Kidney epithelial cell (primary cell): ENCODE measurements at regions not wholly inside any gene's neighbourhood (a gene's known extent, or its start where the extent isn't known, plus 50 kb on each side); places are given as distances from the start of the nearest gene placed in this dataset.

Source experiments
- DNase-seq: peaks from one replicate; pipeline ENCODE4 v3.0.0-alpha.2; 2010; ENCODE audit warnings: low read depth
- H3K27me3 ChIP-seq: 2 replicates; pipeline ENCODE4 v1.6.0; 2011; ENCODE audit warnings: low read length; ENCODE audit not compliant: control insufficient read depth, insufficient read depth
- H3K36me3 ChIP-seq: 2 replicates; pipeline ENCODE4 v1.5.1; 2011; ENCODE audit warnings: low read length; ENCODE audit not compliant: control insufficient read depth, insufficient read depth
- H3K4me3 ChIP-seq: 2 replicates; pipeline ENCODE4 v1.5.1; 2011; ENCODE audit warnings: low read depth, mild to moderate bottlenecking, control low read depth, low read length
- CTCF ChIP-seq: IDR thresholded peaks from 2 replicates; pipeline ENCODE4 v1.5.1; 2011; ENCODE audit warnings: mild to moderate bottlenecking, moderate library complexity, low read length, control low read depth, inconsistent platforms; ENCODE audit not compliant: insufficient read depth, poor library complexity, severe bottlenecking

- Histone ChIP-seq H3K36me3 (no peaks in the 10 kb centered on the region), H3K4me3 (no peak overlapping the region), H3K27me3 (no peaks in the 10 kb centered on the region)
- DNase-seq: no peak
- no peak for TF ChIP-seq CTCF
Observed at GRCh38 chr2:210954386-210954907, 398.0 kb downstream of the CPS1 start.

- peak; percentile 52 for DNase-seq
- no peak for TF ChIP-seq CTCF
- H3K27me3 ChIP-seq: no peaks in the 10 kb centered on the region
- H3K36me3 ChIP-seq: no peaks in the 10 kb centered on the region
- H3K4me3 ChIP-seq: no peak overlapping the region
Observed at GRCh38 chr2:210955591-210955990, 399.2 kb downstream of the CPS1 start.

GRCh38 chr2:210956101-210956500 lies 399.7 kb downstream of the CPS1 start:
- Histone ChIP-seq H3K4me3 (no peak overlapping the region), H3K27me3 (no peaks in the 10 kb centered on the region), H3K36me3 (no peaks in the 10 kb centered on the region)
- DNase-seq: no peak
- no peak for TF ChIP-seq CTCF

- H3K36me3 ChIP-seq: no peaks in the 10 kb centered on the region
- no peaks in the 10 kb centered on the region for H3K27me3 ChIP-seq
- TF ChIP-seq CTCF: no peak
- H3K4me3 ChIP-seq: no peak overlapping the region
- DNase-seq: peak; percentile 77
Observed at GRCh38 chr2:210961249-210961648, 404.9 kb downstream of the CPS1 start.

- Histone ChIP-seq H3K4me3 (no peak overlapping the region), H3K27me3 (no peaks in the 10 kb centered on the region), H3K36me3 (no peaks in the 10 kb centered on the region)
- DNase-seq: no peak
- no peak for TF ChIP-seq CTCF
Observed at GRCh38 chr2:210963386-210963785, 407.0 kb downstream of the CPS1 start.

- H3K27me3 ChIP-seq: no peaks in the 10 kb centered on the region
- no peak overlapping the region for H3K4me3 ChIP-seq
- no peak for DNase-seq
- no peaks in the 10 kb centered on the region for H3K36me3 ChIP-seq
- no peak for TF ChIP-seq CTCF
Observed at GRCh38 chr2:210964141-210964764, 407.9 kb downstream of the CPS1 start.
